Astrocyte (in vitro differentiated cells and primary cell): ENCODE measurements at regions not wholly inside any gene's neighbourhood (a gene's known extent, or its start where the extent isn't known, plus 50 kb on each side); places are given as distances from the start of the nearest gene placed in this dataset.
"Not testable (repeated sequence)": the region's sequence is repeated elsewhere in the genome, so short reads cannot be mapped to it uniquely, and the experiment has no call there.

Experiments
- DNase-seq: peaks from one replicate; pipeline ENCODE4 v3.0.0-alpha.2; 2010; ENCODE audit warnings: low read depth
- FAIRE-seq: peaks from 2 replicates; lab custom pipeline; 2011; peaks lifted over from hg19 to GRCh38; lab: Jason Lieb, UNC
- H2AFZ ChIP-seq: 2 replicates; pipeline ENCODE4 v1.6.0; 2012; ENCODE audit warnings: low read depth, low read length, inconsistent platforms
- H3K27ac ChIP-seq: 2 replicates; pipeline ENCODE4 v1.5.1; 2011; ENCODE audit warnings: low read depth, low read length, inconsistent platforms
- H3K27me3 ChIP-seq: 2 replicates; pipeline ENCODE4 v1.6.0; 2011; ENCODE audit warnings: low read length, inconsistent platforms; ENCODE audit not compliant: insufficient read depth
- H3K36me3 ChIP-seq: 2 replicates; pipeline ENCODE4 v1.5.1; 2011; ENCODE audit warnings: low read length, inconsistent platforms; ENCODE audit not compliant: insufficient read depth
- H3K4me1 ChIP-seq: 2 replicates; pipeline ENCODE4 v1.5.1; 2011; ENCODE audit warnings: low read length, inconsistent platforms; ENCODE audit not compliant: insufficient read depth
- H3K4me2 ChIP-seq: 2 replicates; pipeline ENCODE4 v1.6.0; 2012; ENCODE audit warnings: low read length, inconsistent platforms
- H3K4me3 ChIP-seq: 2 replicates; pipeline ENCODE4 v1.5.1; 2011; ENCODE audit warnings: low read depth, mild to moderate bottlenecking, low read length, inconsistent platforms; ENCODE audit not compliant: insufficient read depth
- H3K79me2 ChIP-seq: 2 replicates; pipeline ENCODE4 v1.6.0; 2012; ENCODE audit warnings: mild to moderate bottlenecking, low read length, inconsistent platforms; ENCODE audit not compliant: insufficient read depth
- H3K9ac ChIP-seq: 2 replicates; pipeline ENCODE4 v1.6.0; 2012; ENCODE audit warnings: mild to moderate bottlenecking, low read length, inconsistent platforms
- H3K9me3 ChIP-seq: 2 replicates; pipeline ENCODE4 v1.5.1; 2012; ENCODE audit warnings: low read depth, mild to moderate bottlenecking, low read length, inconsistent platforms; ENCODE audit not compliant: insufficient read depth
- H4K20me1 ChIP-seq: 2 replicates; pipeline ENCODE4 v1.6.0; 2012; ENCODE audit warnings: low read length, inconsistent platforms; ENCODE audit not compliant: insufficient read depth
- H3K27ac Mint-ChIP-seq: one replicate; pipeline ENCODE4 v1.8.0; 2021; ENCODE audit warnings: mild to moderate bottlenecking, mixed read lengths; ENCODE audit not compliant: unreplicated experiment
- H3K27me3 Mint-ChIP-seq: one replicate; pipeline ENCODE4 v1.8.0; 2021; ENCODE audit warnings: low read depth, mixed read lengths; ENCODE audit not compliant: unreplicated experiment
- H3K36me3 Mint-ChIP-seq: one replicate; pipeline ENCODE4 v1.8.0; 2021; ENCODE audit warnings: low read depth, mixed read lengths; ENCODE audit not compliant: unreplicated experiment
- H3K4me1 Mint-ChIP-seq: one replicate; pipeline ENCODE4 v1.8.0; 2021; ENCODE audit warnings: low read depth, mixed read lengths; ENCODE audit not compliant: unreplicated experiment
- H3K4me3 Mint-ChIP-seq: one replicate; pipeline ENCODE4 v1.8.0; 2021; ENCODE audit warnings: mild to moderate bottlenecking, moderate library complexity, mixed read lengths; ENCODE audit not compliant: unreplicated experiment
- H3K9me3 Mint-ChIP-seq: one replicate; pipeline ENCODE4 v1.8.0; 2021; ENCODE audit warnings: mild to moderate bottlenecking, mixed read lengths; ENCODE audit not compliant: unreplicated experiment
- CTCF ChIP-seq: IDR thresholded peaks from 2 replicates; pipeline ENCODE4 v1.5.1; 2011; ENCODE audit warnings: low read depth, mild to moderate bottlenecking, inconsistent platforms, low read length, moderate library complexity; ENCODE audit not compliant: insufficient read depth
- EZH2 ChIP-seq: IDR thresholded peaks from 2 replicates; pipeline ENCODE4 v1.6.1; 2012; ENCODE audit warnings: mild to moderate bottlenecking, low read length, inconsistent platforms; ENCODE audit not compliant: insufficient read depth

DNA sequence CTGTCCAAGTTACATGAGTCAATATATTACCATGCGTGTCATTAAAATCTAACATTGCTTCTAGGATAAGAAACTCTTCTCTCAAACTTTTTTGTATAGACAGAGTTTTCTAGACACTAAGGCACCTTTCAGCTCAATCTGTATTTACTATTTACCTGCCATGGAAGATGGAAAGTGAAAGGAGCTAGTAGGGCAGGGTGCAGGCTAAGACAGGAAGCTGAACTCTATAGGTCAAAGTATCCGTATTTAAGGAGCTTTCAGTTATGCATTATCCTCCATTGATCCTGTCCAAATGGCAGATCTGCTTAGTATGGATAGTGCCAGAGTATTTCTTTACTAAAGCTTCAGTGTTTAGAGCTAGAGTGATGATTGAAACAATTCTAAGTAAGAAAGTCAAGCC lies 612.8 kb downstream of the IPMK start:
- no peaks in the 10 kb centered on the region for H3K9me3 ChIP-seq
- no peak overlapping the region for H3K4me2 ChIP-seq
- FAIRE-seq (no peak), DNase-seq (no peak)
- H4K20me1 ChIP-seq: no peaks in the 10 kb centered on the region
- Mint-ChIP-seq H3K4me3 (no peak overlapping the region), H3K4me1 (no peaks in the 10 kb centered on the region), H3K36me3 (no peaks in the 10 kb centered on the region), H3K9me3 (no peaks in the 10 kb centered on the region), H3K27me3 (no peaks in the 10 kb centered on the region), H3K27ac (no peak overlapping the region)
- no peak for TF ChIP-seq CTCF
- no peak for TF ChIP-seq EZH2
- H3K27me3 ChIP-seq: no peaks in the 10 kb centered on the region
- H3K4me3 ChIP-seq: no peak overlapping the region
- no peaks in the 10 kb centered on the region for H3K36me3 ChIP-seq
- no peak overlapping the region for H2AFZ ChIP-seq
- no peaks in the 10 kb centered on the region for H3K4me1 ChIP-seq
- no peak overlapping the region for H3K9ac ChIP-seq
- no peak overlapping the region for H3K27ac ChIP-seq
- no peaks in the 10 kb centered on the region for H3K79me2 ChIP-seq

DNA sequence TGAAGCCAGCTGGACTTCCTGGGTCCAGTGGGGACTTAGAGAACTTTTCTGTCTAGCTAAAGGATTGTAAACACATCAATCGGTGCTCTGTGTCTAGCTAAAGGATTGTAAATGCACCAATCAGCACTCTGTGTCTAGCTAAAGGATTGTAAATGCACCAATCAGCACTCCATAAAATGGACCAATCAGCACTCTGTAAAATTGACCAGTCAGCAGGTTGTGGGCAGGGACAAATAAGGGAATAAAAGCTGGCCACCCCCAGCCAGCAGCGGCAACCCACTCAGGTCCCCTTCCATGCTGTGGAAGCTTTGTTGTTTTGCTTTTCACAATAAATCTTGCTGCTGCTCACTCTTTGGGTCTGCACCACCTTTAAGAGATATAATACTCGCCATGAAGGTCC lies 622.6 kb downstream of the IPMK start:
- H3K4me1 ChIP-seq, H3K27me3 ChIP-seq, H2AFZ ChIP-seq, FAIRE-seq, H3K9ac ChIP-seq, H3K4me3 Mint-ChIP-seq, H4K20me1 ChIP-seq, H3K9me3 ChIP-seq, H3K27ac Mint-ChIP-seq, H3K4me3 ChIP-seq, H3K27me3 Mint-ChIP-seq, H3K9me3 Mint-ChIP-seq, H3K79me2 ChIP-seq, H3K27ac ChIP-seq, H3K36me3 ChIP-seq, H3K4me2 ChIP-seq, H3K36me3 Mint-ChIP-seq, H3K4me1 Mint-ChIP-seq, DNase-seq: not testable (repeated sequence)

DNA sequence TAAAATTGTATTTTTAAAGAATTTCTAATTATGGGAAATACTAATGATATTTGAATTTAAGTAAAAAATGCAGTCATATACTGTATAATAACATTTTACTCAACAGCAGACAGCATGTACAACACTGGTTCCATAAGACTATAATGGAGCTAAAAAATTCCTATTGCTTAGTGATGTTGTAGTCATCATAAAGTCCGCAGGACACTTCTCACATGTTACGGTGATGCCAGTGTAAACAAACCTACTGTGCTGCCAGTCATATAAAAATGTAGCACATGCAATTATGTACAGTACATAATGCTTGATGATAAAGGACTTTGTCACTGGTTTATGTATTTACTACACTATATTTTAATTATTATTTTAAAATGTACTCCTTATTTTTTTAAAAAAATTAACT lies 629.3 kb downstream of the IPMK start:
- H2AFZ ChIP-seq: no peak overlapping the region
- H3K9me3 ChIP-seq: no peaks in the 10 kb centered on the region
- Mint-ChIP-seq H3K27me3 (no peaks in the 10 kb centered on the region), H3K4me1 (no peaks in the 10 kb centered on the region), H3K4me3 (no peak overlapping the region), H3K27ac (no peak overlapping the region), H3K36me3 (no peaks in the 10 kb centered on the region), H3K9me3 (no peaks in the 10 kb centered on the region)
- H3K4me1 ChIP-seq: no peaks in the 10 kb centered on the region
- H4K20me1 ChIP-seq: no peaks in the 10 kb centered on the region
- H3K27me3 ChIP-seq: no peaks in the 10 kb centered on the region
- no peak overlapping the region for H3K4me2 ChIP-seq
- no peak for TF ChIP-seq CTCF
- no peak for TF ChIP-seq EZH2
- DNase-seq (no peak), FAIRE-seq (no peak)
- no peaks in the 10 kb centered on the region for H3K36me3 ChIP-seq
- no peaks in the 10 kb centered on the region for H3K79me2 ChIP-seq
- H3K9ac ChIP-seq: no peak overlapping the region
- H3K27ac ChIP-seq: no peak overlapping the region
- H3K4me3 ChIP-seq: no peak overlapping the region
